Ishikawa (cell line): ENCODE measurements at regions not wholly inside any gene's neighbourhood (a gene's known extent, or its start where the extent isn't known, plus 50 kb on each side); places are given as distances from the start of the nearest gene placed in this dataset.

Source experiments
- EGR1 ChIP-seq: IDR thresholded peaks from 2 replicates; pipeline ENCODE4 v1.6.1; 2012
- EP300 ChIP-seq: IDR thresholded peaks from 2 replicates; pipeline ENCODE4 v1.6.1; 2012; ENCODE audit warnings: borderline replicate concordance
- FOXM1 ChIP-seq: IDR thresholded peaks from 2 replicates; pipeline ENCODE4 v1.6.1; 2012; ENCODE audit warnings: low read depth, borderline replicate concordance
- NFIC ChIP-seq: IDR thresholded peaks from 2 replicates; pipeline ENCODE4 v1.6.1; 2012
- RAD21 ChIP-seq: IDR thresholded peaks from 2 replicates; pipeline ENCODE4 v1.6.1; 2012; ENCODE audit warnings: low read depth
- REST ChIP-seq: IDR thresholded peaks from 2 replicates; pipeline ENCODE4 v1.6.1; 2012; ENCODE audit warnings: low read depth, mild to moderate bottlenecking
- TAF1 ChIP-seq: IDR thresholded peaks from 2 replicates; pipeline ENCODE4 v1.6.1; 2012; ENCODE audit warnings: low read depth, mild to moderate bottlenecking
- TEAD4 ChIP-seq: IDR thresholded peaks from 2 replicates; pipeline ENCODE4 v1.6.1; 2012
- USF1 ChIP-seq: IDR thresholded peaks from 2 replicates; pipeline ENCODE4 v1.6.1; 2012
- YY1 ChIP-seq: IDR thresholded peaks from 2 replicates; pipeline ENCODE4 v1.6.1; 2012; ENCODE audit warnings: low read depth

DNA sequence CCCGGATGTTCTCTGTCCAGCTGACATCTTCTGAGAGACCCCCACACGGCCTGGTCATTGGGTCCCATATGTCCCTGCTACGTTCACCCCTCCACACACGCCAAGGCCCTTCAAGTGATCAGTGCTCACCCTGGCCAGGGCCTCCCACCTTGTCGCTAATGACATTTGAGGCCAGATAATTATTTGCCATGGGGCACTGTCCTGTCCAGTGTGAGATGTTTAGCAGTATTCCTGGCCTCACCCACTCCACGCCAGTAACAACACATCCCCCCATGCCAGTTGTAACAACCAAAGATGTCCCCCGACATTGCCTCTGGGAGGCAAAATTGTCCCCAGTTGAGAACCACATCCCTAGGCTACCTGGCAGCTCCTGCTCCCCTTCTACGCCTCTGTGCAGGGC lies 49.9 kb upstream of the NANOS1 start:
- no peak for TF ChIP-seq FOXM1
- no peak for TF ChIP-seq RAD21
- no peak for TF ChIP-seq EGR1
- TF ChIP-seq EP300, result no peak
- TF ChIP-seq TEAD4, result no peak
- TF ChIP-seq REST, result no peak
- no peak for TF ChIP-seq TAF1
- no peak for TF ChIP-seq YY1
- no peak for TF ChIP-seq NFIC
- TF ChIP-seq USF1, result no peak
